ENCODE measurements at regions not wholly inside any gene's neighbourhood (a gene's known extent, or its start where the extent isn't known, plus 50 kb on each side); places are given as distances from the start of the nearest gene placed in this dataset.
A peak's percentile ranks its signal among the peaks of the same experiment; 100 is the strongest.
"Not testable (repeated sequence)": the region's sequence is repeated elsewhere in the genome, so short reads cannot be mapped to it uniquely, and the experiment has no call there.

GRCh38 chr14:36411951-36412350 is 91.5 kb upstream of the MBIP start:
- DNase-seq (ENCODE audit: low spot score) = not testable (repeated sequence)

- DNase-seq (ENCODE audit: low spot score) = no peak
These were observed 88.0 kb upstream of the MBIP start for GRCh38 chr14:36408388-36408787.

GRCh38 chr14:36405589-36406274 is 85.3 kb upstream of the MBIP start:
- no peak for DNase-seq (ENCODE audit: low spot score)

- no peak for DNase-seq (ENCODE audit: low spot score)
These were observed 82.4 kb upstream of the MBIP start for GRCh38 chr14:36402867-36403266.

GRCh38 chr14:36398463-36399291 is 78.2 kb upstream of the MBIP start:
- DNase-seq (ENCODE audit: low spot score) = no peak

GRCh38 chr14:36397357-36397756 is 76.9 kb upstream of the MBIP start:
- no peak for DNase-seq (ENCODE audit: low spot score)

GRCh38 chr14:36396798-36397197 is 76.4 kb upstream of the MBIP start:
- DNase-seq (ENCODE audit: low spot score) = no peak

- DNase-seq (ENCODE audit: low spot score) = no peak
These were observed 74.2 kb upstream of the MBIP start for GRCh38 chr14:36394593-36394992.

GRCh38 chr14:36390718-36391117 is 70.3 kb upstream of the MBIP start:
- no peak for DNase-seq (ENCODE audit: low spot score)

GRCh38 chr14:36383767-36384431 is 63.5 kb upstream of the MBIP start:
- DNase-seq (ENCODE audit: low spot score) = peak; percentile 86

GRCh38 chr14:36373982-36374673 is 53.7 kb upstream of the MBIP start:
- DNase-seq (ENCODE audit: low spot score) = peak; percentile 77
